ENCODE measurements at regions not wholly inside any gene's neighbourhood (a gene's known extent, or its start where the extent isn't known, plus 50 kb on each side); places are given as distances from the start of the nearest gene placed in this dataset.

- DNase-seq: no peak
Observed at GRCh38 chr3:28743271-28743670, 394.6 kb upstream of the AZI2 start.

DNA sequence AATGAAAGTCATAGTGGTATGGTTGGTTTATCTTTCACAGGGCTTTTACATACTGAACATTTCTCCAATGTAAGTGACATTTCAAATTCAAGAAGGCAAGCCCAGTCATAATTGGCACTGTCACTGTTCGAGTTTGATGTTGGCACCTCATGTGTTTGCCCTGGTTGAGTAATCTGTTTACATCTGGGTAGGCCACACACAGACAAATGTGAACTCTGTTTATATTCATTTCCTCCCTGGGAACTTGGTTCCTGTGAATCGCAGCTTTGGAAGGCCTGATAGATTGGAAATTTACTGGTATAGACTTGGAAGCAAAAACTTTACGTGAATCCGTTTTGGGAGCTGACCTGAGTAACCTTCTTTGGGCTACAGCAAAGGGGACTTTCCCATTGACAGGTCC, 395.2 kb upstream of the AZI2 start:
- DNase-seq: no peak

DNA sequence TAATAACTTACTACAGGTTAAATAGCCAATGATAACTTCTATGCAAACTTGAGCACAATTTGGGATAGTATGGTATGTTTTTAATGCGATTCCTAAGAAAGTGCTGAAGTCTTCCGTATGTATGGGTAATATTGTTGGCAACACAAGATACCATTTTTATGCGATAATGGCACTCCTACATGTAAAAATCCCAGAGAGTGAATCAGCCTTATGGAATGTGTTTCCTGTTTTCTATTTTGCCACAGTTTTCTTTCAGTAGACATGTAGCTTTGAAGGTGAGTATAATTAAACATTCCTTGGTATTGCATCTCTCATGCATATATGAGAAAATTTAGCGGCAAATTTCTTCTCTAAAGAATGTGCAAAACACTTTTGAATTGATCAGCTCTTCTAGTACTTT, 396.8 kb upstream of the AZI2 start:
- DNase-seq: no peak

- DNase-seq: no peak
Observed at GRCh38 chr3:28745916-28746617, 397.4 kb upstream of the AZI2 start.

GRCh38 chr3:28746990-28747389, 398.4 kb upstream of the AZI2 start:
- no peak for DNase-seq

DNA sequence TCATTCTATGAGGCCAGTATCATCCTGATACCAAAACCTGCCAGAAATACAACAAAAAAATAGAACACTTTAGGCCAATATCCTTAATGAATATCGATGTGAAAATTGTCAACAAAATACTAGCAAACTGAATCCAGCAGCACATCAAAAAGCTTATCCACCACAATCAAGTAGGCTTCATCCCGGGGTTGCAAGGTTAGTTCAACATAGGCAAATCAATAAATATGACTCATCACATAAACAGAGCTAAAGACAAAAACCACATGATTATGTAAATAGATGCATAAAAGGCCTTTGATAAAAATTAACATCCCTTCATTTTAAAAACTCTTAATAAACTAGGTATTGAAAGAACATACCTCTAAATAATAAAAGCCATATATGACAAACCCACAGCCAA, 403.2 kb upstream of the AZI2 start:
- DNase-seq: no peak

GRCh38 chr3:28752290-28752689, 403.7 kb upstream of the AZI2 start:
- no peak for DNase-seq

DNA sequence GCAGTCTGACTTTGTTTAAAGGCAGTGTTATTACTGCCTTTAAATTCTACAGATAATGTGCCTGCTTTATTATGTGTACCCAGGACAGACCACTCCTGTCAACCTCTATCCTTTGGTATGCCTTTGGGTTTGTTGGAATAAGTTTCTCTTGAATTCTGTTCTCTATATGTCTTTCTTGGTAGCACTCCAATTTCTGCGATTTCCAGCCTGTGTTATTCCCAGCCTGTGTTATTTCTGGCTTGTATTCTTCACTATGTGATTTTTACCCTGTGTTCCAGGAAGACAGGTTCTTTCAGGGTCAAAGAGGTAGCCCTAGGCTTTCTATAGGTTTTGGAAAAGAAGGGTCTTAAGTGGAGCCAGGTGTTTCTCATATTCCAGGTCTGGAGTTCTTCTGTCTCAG, 407.4 kb upstream of the AZI2 start:
- no peak for DNase-seq

GRCh38 chr3:28758115-28758514, 409.5 kb upstream of the AZI2 start:
- DNase-seq: no peak

GRCh38 chr3:28761375-28761774, 412.8 kb upstream of the AZI2 start:
- no peak for DNase-seq

DNA sequence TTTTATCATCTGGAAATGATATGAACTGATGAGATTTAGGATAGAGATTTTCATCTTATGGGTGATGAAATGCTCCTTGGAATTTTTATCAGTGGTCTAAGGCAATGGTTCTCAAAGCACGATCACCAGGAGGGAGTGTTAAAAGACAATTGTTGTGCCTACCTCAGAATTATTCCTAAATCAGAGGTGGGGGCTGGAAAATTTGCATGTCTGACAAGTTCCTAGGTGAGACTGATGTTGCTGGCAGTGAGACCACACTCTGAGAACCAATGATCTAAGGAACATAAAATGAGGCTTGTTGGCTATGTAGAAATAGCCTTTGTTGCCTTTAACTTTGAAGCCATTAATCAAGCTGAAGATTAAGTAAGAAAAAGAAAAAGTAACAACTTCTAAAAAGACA, 416.6 kb upstream of the AZI2 start:
- no peak for DNase-seq

GRCh38 chr3:28768439-28768838, 419.8 kb upstream of the AZI2 start:
- no peak for DNase-seq

GRCh38 chr3:28777806-28778475, 429.3 kb upstream of the AZI2 start:
- no peak for DNase-seq

DNA sequence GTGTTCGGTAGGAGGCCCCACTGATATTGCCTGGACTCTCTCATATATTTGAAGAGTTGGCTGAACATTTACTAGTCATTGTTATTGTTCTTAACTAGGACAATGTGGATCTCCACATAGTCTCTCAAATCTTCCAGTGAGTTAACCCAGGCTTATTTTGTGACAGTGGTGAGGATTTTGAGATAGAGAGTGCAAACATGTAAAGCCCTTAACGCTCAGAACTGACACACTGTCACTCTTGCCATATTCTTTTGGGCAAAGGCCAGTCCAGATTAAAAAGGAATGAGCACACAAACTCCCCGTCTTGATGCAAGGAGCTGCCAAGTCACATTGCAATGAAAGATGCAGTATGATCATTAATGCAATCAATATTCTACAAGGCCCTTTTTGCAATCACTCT, 431.9 kb upstream of the AZI2 start:
- DNase-seq: no peak

- DNase-seq: no peak
Observed at GRCh38 chr3:28781053-28781452, 432.4 kb upstream of the AZI2 start.

DNA sequence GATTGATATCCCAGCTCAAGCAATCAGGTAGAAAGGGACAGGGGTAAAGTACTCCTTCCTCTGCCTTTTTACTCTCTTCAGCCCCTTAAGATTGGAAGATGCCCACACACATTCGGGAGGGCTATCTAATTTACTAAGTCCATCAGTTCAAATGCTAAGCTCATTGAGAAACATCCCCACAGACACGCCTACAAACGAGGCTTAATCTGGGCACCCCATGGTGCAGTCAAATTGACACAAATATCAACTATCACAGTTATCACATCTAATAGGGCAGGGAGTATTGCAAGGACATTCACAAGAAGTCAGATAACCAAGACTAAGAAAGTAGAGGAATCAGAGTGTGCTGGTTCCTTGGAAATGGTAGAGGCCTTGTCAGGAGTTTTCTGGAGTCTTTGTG, 437.8 kb upstream of the AZI2 start:
- no peak for DNase-seq

- DNase-seq: no peak
Observed at GRCh38 chr3:28788571-28788970, 439.9 kb upstream of the AZI2 start.

DNA sequence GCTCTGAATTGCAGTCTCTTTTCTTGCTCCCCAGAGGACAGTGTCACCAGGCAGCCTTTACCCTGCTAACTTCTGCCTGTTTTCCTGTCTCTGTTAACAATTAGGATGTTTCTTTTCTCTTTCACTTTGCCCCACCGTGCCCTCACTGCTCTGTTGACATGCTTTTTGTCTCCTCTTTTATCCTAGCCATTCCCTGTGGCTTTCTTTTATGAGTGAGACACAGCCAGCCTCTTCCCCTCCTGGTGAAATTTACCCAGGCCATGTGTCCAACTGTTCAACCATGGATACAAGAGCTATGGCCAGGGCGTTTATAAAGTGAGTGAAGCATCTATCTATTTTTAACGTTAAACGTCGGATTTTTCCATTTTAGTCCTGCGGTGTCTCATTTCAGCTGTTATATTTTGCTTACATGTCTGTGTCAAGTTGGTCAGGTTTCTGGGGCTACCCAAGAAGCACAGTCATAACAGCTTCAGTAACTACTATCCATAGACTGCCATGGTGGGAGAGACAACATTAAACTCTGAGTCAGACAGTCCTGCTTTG, 443.2 kb upstream of the AZI2 start:
- DNase-seq: no peak

GRCh38 chr3:28792604-28793003, 444.0 kb upstream of the AZI2 start:
- no peak for DNase-seq

GRCh38 chr3:28799084-28799483, 450.5 kb upstream of the AZI2 start:
- DNase-seq: no peak

GRCh38 chr3:28800203-28800602, 451.6 kb upstream of the AZI2 start:
- no peak for DNase-seq

DNA sequence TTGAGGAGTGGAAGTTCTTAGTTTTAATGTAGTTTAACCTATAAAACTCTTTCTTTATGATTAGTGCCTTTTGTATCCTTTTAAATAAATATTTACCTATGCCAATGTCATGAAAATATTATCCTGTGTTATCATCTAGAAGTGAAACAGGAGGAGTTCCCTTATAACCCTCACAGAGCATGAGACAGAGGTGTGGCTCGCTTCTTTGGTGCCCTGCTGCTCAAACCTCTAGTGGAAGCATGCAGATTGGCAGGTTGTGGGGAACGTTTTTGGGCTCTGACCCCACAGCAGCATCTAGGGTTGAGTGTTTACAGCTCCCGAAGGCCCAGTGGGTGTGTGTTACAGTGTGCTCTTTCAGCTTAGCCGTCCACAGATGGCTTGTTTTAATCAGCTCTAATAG, 459.4 kb upstream of the AZI2 start:
- no peak for DNase-seq

GRCh38 chr3:28816017-28816416, 464.9 kb upstream of the RBMS3 start:
- DNase-seq: no peak

GRCh38 chr3:28824316-28824715, 456.6 kb upstream of the RBMS3 start:
- no peak for DNase-seq

GRCh38 chr3:28826840-28827239, 454.0 kb upstream of the RBMS3 start:
- no peak for DNase-seq

All from stimulated activated CD4-positive, alpha-beta T cell treated with anti-CD3 and anti-CD28 coated beads, Interleukin-4, amount 100 ng/mL, for 4 hours (primary cell).